ENCODE measurements at regions not wholly inside any gene's neighbourhood (a gene's known extent, or its start where the extent isn't known, plus 50 kb on each side); places are given as distances from the start of the nearest gene placed in this dataset.

GRCh38 chr18:41818381-41819355 lies 136.4 kb upstream of the PIK3C3 start:
- DNase-seq (ENCODE audit: low read depth in 1 of 2, low spot score in 2 of 2) (no peak), FAIRE-seq (no peak)
- WGBS, 2 experiments (ENCODE audit: extremely low coverage in 1 of 2, insufficient coverage in 1 of 2, insufficient read length in 1 of 2, insufficient replicate concordance in 2 of 2, low coverage in 1 of 2, low lambda C conversion rate in 2 of 2, missing lambda C conversion rate in 1 of 2): 82% methylated on average over 11 of the region's 11 CpGs; no CpG with 5 or more reads in 1 of the 2 experiments
- Histone ChIP-seq H2BK20ac (ENCODE audit: low read length) (no peak overlapping the region), H3K4me2 (ENCODE audit: insufficient read depth in 1 of 2, low read depth in 2 of 2, low read length in 2 of 2) (no peak overlapping the region), H4K8ac (ENCODE audit: extremely low read depth, insufficient read depth, low read length) (no peak overlapping the region), H3K9me3 (ENCODE audit: insufficient read depth in 2 of 2, low read depth in 1 of 2, low read length in 1 of 2) (no peaks in the 10 kb centered on the region), H3K27ac (ENCODE audit: low read depth, low read length) (no peak overlapping the region), H3K4me3 (ENCODE audit: extremely low read depth in 1 of 4, insufficient read depth in 2 of 4, low read depth in 3 of 4, low read length in 4 of 4) (no peak overlapping the region), H3K36me3 (ENCODE audit: control insufficient read depth in 2 of 4, insufficient read depth in 4 of 4, low read length in 3 of 4) (no peaks in the 10 kb centered on the region), H3K23me2 (ENCODE audit: low read depth, low read length) (no peaks in the 10 kb centered on the region; the same call in 1 of the 2 replicates), H4K5ac (ENCODE audit: insufficient read length, low read depth, low read length) (no peak overlapping the region), H4K91ac (replicated peaks; ENCODE audit: insufficient read length, low read length) (no peak overlapping the region), H3K4ac (replicated peaks; ENCODE audit: insufficient read length, low read depth, low read length) (no peak overlapping the region), H3K23ac (ENCODE audit: insufficient read length) (no peak overlapping the region), H2AFZ (ENCODE audit: low read length) (no peak overlapping the region), H3K79me2 (ENCODE audit: control insufficient read depth in 1 of 2, insufficient read depth in 2 of 2, low read length in 2 of 2) (no peaks in the 10 kb centered on the region), H2BK5ac (ENCODE audit: low read depth, low read length) (no peak overlapping the region), H2BK120ac (replicated peaks; ENCODE audit: low read depth, low read length) (no peak overlapping the region), H4K20me1 (replicated peaks in 1 of 2; ENCODE audit: control insufficient read depth in 1 of 2, insufficient read depth in 2 of 2, low read length in 2 of 2) (no peaks in the 10 kb centered on the region), H3K18ac (ENCODE audit: extremely low read depth, low read length) (no peak overlapping the region), H3K79me1 (ENCODE audit: low read depth, low read length) (no peaks in the 10 kb centered on the region), H3K9ac (replicated peaks in 1 of 4; ENCODE audit: extremely low read depth in 1 of 4, low read depth in 3 of 4, low read length in 3 of 4) (no peak overlapping the region), H2AK5ac (ENCODE audit: low read depth, low read length) (no peak overlapping the region), H3K56ac (replicated peaks; ENCODE audit: insufficient read length, low read depth, low read length) (no peak overlapping the region), H3K14ac (ENCODE audit: insufficient read length) (peak overlapping the region; percentile 7), H2BK15ac (ENCODE audit: low read length) (no peak overlapping the region), H3K27me3 (replicated peaks in 1 of 4; ENCODE audit: control insufficient read depth in 3 of 4, extremely low read depth in 1 of 4, insufficient read depth in 3 of 4, low read length in 3 of 4) (no peaks in the 10 kb centered on the region), H3K4me1 (replicated peaks in 1 of 4; ENCODE audit: control insufficient read depth in 3 of 4, insufficient read depth in 4 of 4, low read length in 3 of 4) (no peaks in the 10 kb centered on the region), H2BK12ac (ENCODE audit: low read depth, low read length) (no peak overlapping the region; the same call in 1 of the 2 replicates)
- ChIA-PET POLR2A (ENCODE audit: partially characterized antibody) (no interaction called here), CTCF (ENCODE audit: partially characterized antibody) (interaction anchor here (0.6 to 0.8 kb wide), 2 partner anchors 12 to 39 kb away, joined by 3 read pairs; no protein-coding TSS in a partner anchor)
- no peak for TF ChIP-seq USF2 (IDR thresholded peaks at IDR 0.05; ENCODE audit: low read length)
- TF ChIP-seq BACH1 (IDR thresholded peaks at IDR 0.05; ENCODE audit: low read length): no peak
- no peak for TF ChIP-seq RBBP5 (IDR thresholded peaks at IDR 0.05; ENCODE audit: borderline replicate concordance, low read depth, low read length)
- no peak for TF ChIP-seq PHF8 (conservative IDR thresholded peaks at IDR 0.05; ENCODE audit: low read depth, low read length)
- TF ChIP-seq BRCA1 (IDR thresholded peaks at IDR 0.05; ENCODE audit: low read depth, low read length): no peak
- TF ChIP-seq BCL11A (IDR thresholded peaks at IDR 0.05; ENCODE audit: low read depth in 2 of 2, low read length in 2 of 2): no peak
- TF ChIP-seq RNF2 (IDR thresholded peaks at IDR 0.05; ENCODE audit: borderline replicate concordance, low read depth, low read length, missing control alignments, poor library complexity, severe bottlenecking): no peak
- TF ChIP-seq KDM1A (IDR thresholded peaks at IDR 0.05; ENCODE audit: borderline replicate concordance, low read length): no peak
- no peak for TF ChIP-seq SUZ12 (IDR thresholded peaks at IDR 0.05; ENCODE audit: low read length)
- TF ChIP-seq POLR2A (IDR thresholded peaks at IDR 0.05; ENCODE audit: control extremely low read depth in 1 of 2, low read depth in 2 of 2, low read length in 2 of 2): no peak
- no peak for TF ChIP-seq CHD1 (IDR thresholded peaks at IDR 0.05; ENCODE audit: low read depth, low read length)
- no peak for TF ChIP-seq SP1 (IDR thresholded peaks at IDR 0.05; ENCODE audit: low read depth, low read length)

Measured in H1 (cell line).